Esophagus squamous epithelium (tissue), 4 donors: ENCODE measurements at regions not wholly inside any gene's neighbourhood (a gene's known extent, or its start where the extent isn't known, plus 50 kb on each side); places are given as distances from the start of the nearest gene placed in this dataset.

Source experiments
- POLR2A ChIP-seq, 4 donors: fragments of 450-650 bp; IDR thresholded peaks; one replicate each; pipeline ENCODE4 v1.6.1; 2017; ENCODE audit warnings: antibody characterized with exemption in 4 of 4, mild to moderate bottlenecking in 4 of 4, moderate library complexity in 3 of 4
- TF ChIP-seq, protein P1 (sequence below), 6 experiments: fragments of 450-650 bp in 4 of 6; fragments of 200-600 bp in 2 of 6; sonication (generic) in 2 of 6; IDR thresholded peaks; one replicate each; pipeline ENCODE4 v1.5.1; 2016 to 2019; ENCODE audit warnings: antibody characterized with exemption in 6 of 6, mild to moderate bottlenecking in 4 of 6, moderate library complexity in 4 of 6

DNA sequence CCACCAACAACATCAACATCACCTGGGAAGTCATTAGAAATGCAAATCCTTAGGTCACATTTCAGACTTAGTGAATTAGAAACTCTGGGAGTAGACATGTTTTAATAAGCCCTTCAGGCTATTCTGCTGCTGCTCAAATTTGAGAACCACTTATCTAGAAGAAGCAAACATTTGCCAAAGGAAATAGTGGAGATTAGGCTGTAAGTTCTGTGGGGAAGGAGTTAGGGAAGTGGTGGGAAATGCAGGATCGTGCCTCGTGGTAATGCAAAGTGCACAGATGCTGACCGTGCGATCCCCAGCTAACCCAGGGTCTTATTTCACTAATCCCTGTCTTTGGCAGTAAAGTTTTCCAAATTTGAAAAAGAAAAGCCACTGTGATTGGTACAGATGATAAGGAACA, 328.5 kb downstream of the EPM2A start:
- TF ChIP-seq, protein P1, sequence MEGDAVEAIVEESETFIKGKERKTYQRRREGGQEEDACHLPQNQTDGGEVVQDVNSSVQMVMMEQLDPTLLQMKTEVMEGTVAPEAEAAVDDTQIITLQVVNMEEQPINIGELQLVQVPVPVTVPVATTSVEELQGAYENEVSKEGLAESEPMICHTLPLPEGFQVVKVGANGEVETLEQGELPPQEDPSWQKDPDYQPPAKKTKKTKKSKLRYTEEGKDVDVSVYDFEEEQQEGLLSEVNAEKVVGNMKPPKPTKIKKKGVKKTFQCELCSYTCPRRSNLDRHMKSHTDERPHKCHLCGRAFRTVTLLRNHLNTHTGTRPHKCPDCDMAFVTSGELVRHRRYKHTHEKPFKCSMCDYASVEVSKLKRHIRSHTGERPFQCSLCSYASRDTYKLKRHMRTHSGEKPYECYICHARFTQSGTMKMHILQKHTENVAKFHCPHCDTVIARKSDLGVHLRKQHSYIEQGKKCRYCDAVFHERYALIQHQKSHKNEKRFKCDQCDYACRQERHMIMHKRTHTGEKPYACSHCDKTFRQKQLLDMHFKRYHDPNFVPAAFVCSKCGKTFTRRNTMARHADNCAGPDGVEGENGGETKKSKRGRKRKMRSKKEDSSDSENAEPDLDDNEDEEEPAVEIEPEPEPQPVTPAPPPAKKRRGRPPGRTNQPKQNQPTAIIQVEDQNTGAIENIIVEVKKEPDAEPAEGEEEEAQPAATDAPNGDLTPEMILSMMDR (IDR thresholded peaks at IDR 0.05): no peak
- TF ChIP-seq POLR2A (IDR thresholded peaks at IDR 0.05): no peak
